ENCODE measurements at regions not wholly inside any gene's neighbourhood (a gene's known extent, or its start where the extent isn't known, plus 50 kb on each side); places are given as distances from the start of the nearest gene placed in this dataset.

GRCh38 chr14:101155575-101155974 is 252.1 kb upstream of the RTL1 start:
- peaks cover 0 to 5% of the 10 kb centered on the region in 2 experiments; a peak in 1 of 4 replicates for H3K4me1 ChIP-seq (ENCODE audit: control insufficient read depth in 1 of 2, insufficient read depth in 2 of 2, low read depth in 1 of 2, low read length in 1 of 2)
- ChIA-PET POLR2A (no interaction called here), CTCF (no interaction called here)
- H2AFZ ChIP-seq (ENCODE audit: low read depth): no peak overlapping the region
- 41% methylated on average over 4 of the region's 4 CpGs for WGBS (ENCODE audit: low lambda C conversion rate)
- no peaks in the 10 kb centered on the region for H3K27me3 ChIP-seq (ENCODE audit: insufficient read depth)
- no peaks in the 10 kb centered on the region for H3K79me2 ChIP-seq (ENCODE audit: insufficient read depth)
- H3K9me2 ChIP-seq: no peaks in the 10 kb centered on the region
- H3K27ac ChIP-seq (ENCODE audit: low read depth in 2 of 2, low read length in 1 of 2): no peak overlapping the region
- TF ChIP-seq SMC3 (IDR thresholded peaks at IDR 0.05; ENCODE audit: low read depth, low read length) (no peak), MAX (IDR thresholded peaks at IDR 0.05; ENCODE audit: low read depth) (no peak), USF1 (IDR thresholded peaks at IDR 0.05; ENCODE audit: borderline replicate concordance, low read depth) (no peak), TEAD4 (IDR thresholded peaks at IDR 0.05; ENCODE audit: borderline replicate concordance, insufficient read depth) (no peak), POLR2AphosphoS5 (IDR thresholded peaks at IDR 0.05; ENCODE audit: low read depth, low read length) (no peak), JUND (IDR thresholded peaks at IDR 0.05) (no peak), FOXM1 (IDR thresholded peaks at IDR 0.05; ENCODE audit: low read depth) (no peak), NFIC (IDR thresholded peaks at IDR 0.05; ENCODE audit: borderline replicate concordance) (no peak), EP300 (IDR thresholded peaks at IDR 0.05; ENCODE audit: borderline replicate concordance in 1 of 2, low read depth in 1 of 2, low read length in 1 of 2) (no peak), MEF2A (IDR thresholded peaks at IDR 0.05; ENCODE audit: borderline replicate concordance, low read depth) (no peak), IRF3 (IDR thresholded peaks at IDR 0.05; ENCODE audit: low read depth, low read length) (no peak), CHD2 (IDR thresholded peaks at IDR 0.05; ENCODE audit: low read length, partially characterized antibody) (no peak), NRF1 (IDR thresholded peaks at IDR 0.05; ENCODE audit: low read depth, low read length) (no peak)
- DNase-seq: no peak
- H3K4me2 ChIP-seq: no peak overlapping the region
- no peaks in the 10 kb centered on the region for H3F3A ChIP-seq (replicated peaks; ENCODE audit: insufficient read depth)
- H3K9me3 ChIP-seq: no peaks in the 10 kb centered on the region
- no peaks in the 10 kb centered on the region for H4K20me1 ChIP-seq (ENCODE audit: insufficient read depth)
- no peaks in the 10 kb centered on the region for H3K36me3 ChIP-seq (replicated peaks in 1 of 2; ENCODE audit: control insufficient read depth in 1 of 2, insufficient read depth in 2 of 2, low read length in 1 of 2)
- no peak overlapping the region for H3K9ac ChIP-seq
- no peak overlapping the region for H3K4me3 ChIP-seq (ENCODE audit: low read depth in 2 of 2, low read length in 1 of 2)

GRCh38 chr14:101167428-101167827 is 263.9 kb upstream of the RTL1 start:
- DNase-seq: no peak
- H3K36me3 ChIP-seq (replicated peaks in 1 of 2; ENCODE audit: control insufficient read depth in 1 of 2, insufficient read depth in 2 of 2, low read length in 1 of 2): no peaks in the 10 kb centered on the region
- H3K4me2 ChIP-seq: no peak overlapping the region
- CTCF ChIA-PET: interaction anchor here (1.2 kb wide), 1 partner anchor 10 kb away, joined by 4 read pairs; no protein-coding TSS in a partner anchor
- 40% methylated on average over 3 of the region's 3 CpGs for WGBS (ENCODE audit: low lambda C conversion rate)
- H3K4me3 ChIP-seq (ENCODE audit: low read depth in 2 of 2, low read length in 1 of 2): no peak overlapping the region
- POLR2A ChIA-PET: no interaction called here
- no peaks in the 10 kb centered on the region for H3K9me2 ChIP-seq
- H3K27me3 ChIP-seq (ENCODE audit: insufficient read depth): no peaks in the 10 kb centered on the region
- no peaks in the 10 kb centered on the region for H3K4me1 ChIP-seq (ENCODE audit: control insufficient read depth in 1 of 2, insufficient read depth in 2 of 2, low read depth in 1 of 2, low read length in 1 of 2)
- no peaks in the 10 kb centered on the region for H3K79me2 ChIP-seq (ENCODE audit: insufficient read depth)
- H3F3A ChIP-seq (replicated peaks; ENCODE audit: insufficient read depth): no peaks in the 10 kb centered on the region
- H3K9ac ChIP-seq: no peak overlapping the region
- H3K9me3 ChIP-seq: peaks cover 14% of the 10 kb centered on the region; the same call in 1 of the 2 replicates
- no peaks in the 10 kb centered on the region for H4K20me1 ChIP-seq (ENCODE audit: insufficient read depth)
- H2AFZ ChIP-seq (ENCODE audit: low read depth): no peak overlapping the region
- TF ChIP-seq IRF3 (IDR thresholded peaks at IDR 0.05; ENCODE audit: low read depth, low read length): no peak
- no peak for TF ChIP-seq POLR2AphosphoS5 (IDR thresholded peaks at IDR 0.05; ENCODE audit: low read depth, low read length)
- TF ChIP-seq FOXJ3 (CRISPR knock-in tag; IDR thresholded peaks at IDR 0.05): no peak
- no peak for TF ChIP-seq JUND (IDR thresholded peaks at IDR 0.05)
- TF ChIP-seq RXRA (IDR thresholded peaks at IDR 0.05; ENCODE audit: borderline replicate concordance, low read depth): no peak
- no peak for TF ChIP-seq SIN3A (IDR thresholded peaks at IDR 0.05; ENCODE audit: borderline replicate concordance, low read depth, low read length)
- TF ChIP-seq CHD2 (IDR thresholded peaks at IDR 0.05; ENCODE audit: low read length, partially characterized antibody): no peak
- TF ChIP-seq MAX (IDR thresholded peaks at IDR 0.05; ENCODE audit: low read depth): no peak
- no peak for TF ChIP-seq USF1 (IDR thresholded peaks at IDR 0.05; ENCODE audit: borderline replicate concordance, low read depth)
- no peak for TF ChIP-seq SMC3 (IDR thresholded peaks at IDR 0.05; ENCODE audit: low read depth, low read length)
- no peak for TF ChIP-seq TEAD4 (IDR thresholded peaks at IDR 0.05; ENCODE audit: borderline replicate concordance, insufficient read depth)
- TF ChIP-seq RFX5 (IDR thresholded peaks at IDR 0.05; ENCODE audit: low read length): no peak
- TF ChIP-seq YY1 (IDR thresholded peaks at IDR 0.05; ENCODE audit: low read depth): no peak
- no peak for TF ChIP-seq PBX3 (IDR thresholded peaks at IDR 0.05)
- no peak for TF ChIP-seq RAD21 (IDR thresholded peaks at IDR 0.05; ENCODE audit: low read length)
- no peak for TF ChIP-seq MXI1 (IDR thresholded peaks at IDR 0.05; ENCODE audit: low read depth, low read length)
- TF ChIP-seq RCOR1 (IDR thresholded peaks at IDR 0.05; ENCODE audit: low read length): no peak
- no peak overlapping the region for H3K27ac ChIP-seq (ENCODE audit: low read depth in 2 of 2, low read length in 1 of 2)

Measured in SK-N-SH (cell line).